NCI-H748 (cell line): ENCODE measurements at regions not wholly inside any gene's neighbourhood (a gene's known extent, or its start where the extent isn't known, plus 50 kb on each side); places are given as distances from the start of the nearest gene placed in this dataset.
"Not testable (repeated sequence)": the region's sequence is repeated elsewhere in the genome, so short reads cannot be mapped to it uniquely, and the experiment has no call there.

Source experiments
- DNase-seq: peaks from one replicate; lab custom pipeline; 2025; ENCODE audit not compliant: unreplicated experiment; lab: John Stamatoyannopoulos, UW

GRCh38 chr18:15026041-15026440, 278.1 kb downstream of the ANKRD30B start:
- not testable (repeated sequence) for DNase-seq

- DNase-seq, result not testable (repeated sequence)
Measured at GRCh38 chr18:15028037-15028436, 280.1 kb downstream of the ANKRD30B start.

GRCh38 chr18:15060279-15060880, 312.4 kb downstream of the ANKRD30B start:
- not testable (repeated sequence) for DNase-seq

GRCh38 chr18:15061289-15061896, 313.4 kb downstream of the ANKRD30B start:
- DNase-seq, result not testable (repeated sequence)

- DNase-seq, result peak; percentile 4
Measured at GRCh38 chr18:15066434-15066833, 318.5 kb downstream of the ANKRD30B start.

- DNase-seq, result not testable (repeated sequence)
Measured at GRCh38 chr18:15071311-15071710, 323.3 kb downstream of the ANKRD30B start.
